ENCODE measurements at regions not wholly inside any gene's neighbourhood (a gene's known extent, or its start where the extent isn't known, plus 50 kb on each side); places are given as distances from the start of the nearest gene placed in this dataset.
A peak's percentile ranks its signal among the peaks of the same experiment; 100 is the strongest.

- no peak for DNase-seq
- Mint-ChIP-seq H3K9me3 (ENCODE audit: unreplicated experiment) (no peaks in the 10 kb centered on the region), H3K36me3 (ENCODE audit: unreplicated experiment) (no peaks in the 10 kb centered on the region), H3K4me1 (ENCODE audit: low read depth, unreplicated experiment) (no peaks in the 10 kb centered on the region), H3K27ac (ENCODE audit: unreplicated experiment) (no peak overlapping the region), H3K4me3 (ENCODE audit: unreplicated experiment) (no peak overlapping the region), H3K27me3 (ENCODE audit: unreplicated experiment) (peaks cover 2% of the 10 kb centered on the region)
- TF ChIP-seq CTCF (IDR thresholded peaks at IDR 0.05; ENCODE audit: partially characterized antibody, unreplicated experiment) = no peak
Measured at GRCh38 chr3:137615659-137616418, 148.3 kb upstream of the SOX14 start.

DNA sequence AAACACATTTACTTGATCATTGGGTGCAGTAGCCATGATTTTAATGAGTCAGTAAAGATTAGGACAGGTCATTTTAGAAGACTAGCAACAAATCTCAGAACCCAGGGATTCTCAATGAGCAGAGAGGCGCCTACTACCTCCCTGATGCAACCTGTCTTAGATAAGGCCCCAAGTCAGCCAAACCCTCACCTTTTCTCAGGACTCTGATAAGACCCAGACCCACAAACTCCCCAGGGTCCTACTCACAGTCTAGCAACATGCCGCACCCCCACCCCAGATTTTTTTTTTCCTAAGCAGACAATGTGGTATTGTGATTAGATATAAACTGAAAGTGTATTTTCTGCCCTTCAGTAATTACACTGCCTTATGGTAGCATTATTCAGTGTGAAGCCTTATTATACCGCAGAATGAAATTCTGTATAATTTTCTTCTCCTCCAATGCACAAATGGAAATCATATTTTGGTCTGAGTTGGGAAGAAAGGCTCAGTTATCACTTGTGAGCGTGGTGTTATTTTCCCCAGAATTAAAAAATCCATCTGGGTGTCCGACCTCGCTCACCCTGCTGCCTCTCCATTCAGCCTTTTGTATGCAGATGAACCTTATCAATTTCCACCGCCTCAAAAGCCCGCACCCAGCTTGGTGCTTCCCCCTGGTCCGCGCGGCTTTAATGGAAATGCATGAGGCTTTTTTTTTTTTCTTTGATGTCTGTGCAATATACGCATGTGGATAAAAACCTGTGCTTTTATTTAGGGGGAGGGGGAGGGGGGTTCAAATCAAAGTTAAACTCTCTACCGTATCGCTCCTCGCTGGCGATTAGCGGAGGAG is 122.0 kb upstream of the SOX14 start:
- H3K36me3 Mint-ChIP-seq (ENCODE audit: unreplicated experiment) = no peaks in the 10 kb centered on the region
- no peak for DNase-seq
- TF ChIP-seq CTCF (IDR thresholded peaks at IDR 0.05; ENCODE audit: partially characterized antibody, unreplicated experiment) = no peak
- H3K27ac Mint-ChIP-seq (ENCODE audit: unreplicated experiment) = peak overlapping the region; percentile 43
- peaks cover 2% of the 10 kb centered on the region for H3K9me3 Mint-ChIP-seq (ENCODE audit: unreplicated experiment)
- H3K4me1 Mint-ChIP-seq (ENCODE audit: low read depth, unreplicated experiment) = peaks cover 11% of the 10 kb centered on the region
- H3K27me3 Mint-ChIP-seq (ENCODE audit: unreplicated experiment) = no peaks in the 10 kb centered on the region
- H3K4me3 Mint-ChIP-seq (ENCODE audit: unreplicated experiment) = no peak overlapping the region

- peaks cover 2% of the 10 kb centered on the region for H3K9me3 Mint-ChIP-seq (ENCODE audit: unreplicated experiment)
- H3K4me3 Mint-ChIP-seq (ENCODE audit: unreplicated experiment) = no peak overlapping the region
- peak; percentile 24 for DNase-seq
- no peak for TF ChIP-seq CTCF (IDR thresholded peaks at IDR 0.05; ENCODE audit: partially characterized antibody, unreplicated experiment)
- H3K27me3 Mint-ChIP-seq (ENCODE audit: unreplicated experiment) = no peaks in the 10 kb centered on the region
- H3K27ac Mint-ChIP-seq (ENCODE audit: unreplicated experiment) = no peak overlapping the region
- peaks cover 14% of the 10 kb centered on the region for H3K4me1 Mint-ChIP-seq (ENCODE audit: low read depth, unreplicated experiment)
- no peaks in the 10 kb centered on the region for H3K36me3 Mint-ChIP-seq (ENCODE audit: unreplicated experiment)
Measured at GRCh38 chr3:137642831-137643230, 121.3 kb upstream of the SOX14 start.

DNA sequence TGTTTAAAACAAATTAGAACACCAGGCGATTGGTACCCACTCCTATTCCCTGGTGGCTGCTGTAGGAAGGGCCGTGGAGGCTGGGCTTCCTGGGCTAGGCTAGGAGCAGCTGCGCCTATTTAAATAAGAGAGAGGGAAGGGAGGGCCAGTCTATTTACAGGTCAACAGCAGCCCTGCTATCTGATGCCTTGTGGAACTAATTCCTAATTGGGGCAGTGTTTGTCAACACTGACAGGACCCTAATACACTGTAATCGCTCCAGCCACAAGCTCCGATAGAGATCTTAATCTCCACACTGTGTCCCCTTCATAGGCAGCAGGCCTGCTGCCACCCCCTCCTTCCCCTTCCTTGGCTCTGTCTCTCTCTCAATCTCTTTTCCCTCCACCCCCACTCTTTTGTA is 116.9 kb upstream of the SOX14 start:
- no peak for TF ChIP-seq CTCF (IDR thresholded peaks at IDR 0.05; ENCODE audit: partially characterized antibody, unreplicated experiment)
- Mint-ChIP-seq H3K4me1 (ENCODE audit: low read depth, unreplicated experiment) (peaks cover 14% of the 10 kb centered on the region), H3K4me3 (ENCODE audit: unreplicated experiment) (no peak overlapping the region), H3K27me3 (ENCODE audit: unreplicated experiment) (no peaks in the 10 kb centered on the region), H3K9me3 (ENCODE audit: unreplicated experiment) (no peaks in the 10 kb centered on the region), H3K27ac (ENCODE audit: unreplicated experiment) (peak overlapping the region; percentile 18), H3K36me3 (ENCODE audit: unreplicated experiment) (no peaks in the 10 kb centered on the region)
- peak; percentile 22 for DNase-seq
